ENCODE measurements at regions not wholly inside any gene's neighbourhood (a gene's known extent, or its start where the extent isn't known, plus 50 kb on each side); places are given as distances from the start of the nearest gene placed in this dataset.

- H3K4me3 ChIP-seq (ENCODE audit: low read depth, low read length): no peak overlapping the region
- in situ Hi-C loops (cut with HindIII; ENCODE audit: low sequenced_read_pairs): no loop called here
- no peak for DNase-seq (ENCODE audit: low read depth, low spot score)
- TF ChIP-seq, protein P1, sequence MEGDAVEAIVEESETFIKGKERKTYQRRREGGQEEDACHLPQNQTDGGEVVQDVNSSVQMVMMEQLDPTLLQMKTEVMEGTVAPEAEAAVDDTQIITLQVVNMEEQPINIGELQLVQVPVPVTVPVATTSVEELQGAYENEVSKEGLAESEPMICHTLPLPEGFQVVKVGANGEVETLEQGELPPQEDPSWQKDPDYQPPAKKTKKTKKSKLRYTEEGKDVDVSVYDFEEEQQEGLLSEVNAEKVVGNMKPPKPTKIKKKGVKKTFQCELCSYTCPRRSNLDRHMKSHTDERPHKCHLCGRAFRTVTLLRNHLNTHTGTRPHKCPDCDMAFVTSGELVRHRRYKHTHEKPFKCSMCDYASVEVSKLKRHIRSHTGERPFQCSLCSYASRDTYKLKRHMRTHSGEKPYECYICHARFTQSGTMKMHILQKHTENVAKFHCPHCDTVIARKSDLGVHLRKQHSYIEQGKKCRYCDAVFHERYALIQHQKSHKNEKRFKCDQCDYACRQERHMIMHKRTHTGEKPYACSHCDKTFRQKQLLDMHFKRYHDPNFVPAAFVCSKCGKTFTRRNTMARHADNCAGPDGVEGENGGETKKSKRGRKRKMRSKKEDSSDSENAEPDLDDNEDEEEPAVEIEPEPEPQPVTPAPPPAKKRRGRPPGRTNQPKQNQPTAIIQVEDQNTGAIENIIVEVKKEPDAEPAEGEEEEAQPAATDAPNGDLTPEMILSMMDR (IDR thresholded peaks at IDR 0.05; ENCODE audit: low read depth, low read length): no peak
Measured at GRCh38 chr13:80284290-80284689, 56.6 kb downstream of the SPRY2 start.

GRCh38 chr13:80278706-80279105, 62.2 kb downstream of the SPRY2 start:
- in situ Hi-C loops (cut with HindIII; ENCODE audit: low sequenced_read_pairs): no loop called here
- H3K4me3 ChIP-seq (ENCODE audit: low read depth, low read length): no peak overlapping the region
- TF ChIP-seq, protein P1 (IDR thresholded peaks at IDR 0.05; ENCODE audit: low read depth, low read length): no peak
- no peak for DNase-seq (ENCODE audit: low read depth, low spot score)

DNA sequence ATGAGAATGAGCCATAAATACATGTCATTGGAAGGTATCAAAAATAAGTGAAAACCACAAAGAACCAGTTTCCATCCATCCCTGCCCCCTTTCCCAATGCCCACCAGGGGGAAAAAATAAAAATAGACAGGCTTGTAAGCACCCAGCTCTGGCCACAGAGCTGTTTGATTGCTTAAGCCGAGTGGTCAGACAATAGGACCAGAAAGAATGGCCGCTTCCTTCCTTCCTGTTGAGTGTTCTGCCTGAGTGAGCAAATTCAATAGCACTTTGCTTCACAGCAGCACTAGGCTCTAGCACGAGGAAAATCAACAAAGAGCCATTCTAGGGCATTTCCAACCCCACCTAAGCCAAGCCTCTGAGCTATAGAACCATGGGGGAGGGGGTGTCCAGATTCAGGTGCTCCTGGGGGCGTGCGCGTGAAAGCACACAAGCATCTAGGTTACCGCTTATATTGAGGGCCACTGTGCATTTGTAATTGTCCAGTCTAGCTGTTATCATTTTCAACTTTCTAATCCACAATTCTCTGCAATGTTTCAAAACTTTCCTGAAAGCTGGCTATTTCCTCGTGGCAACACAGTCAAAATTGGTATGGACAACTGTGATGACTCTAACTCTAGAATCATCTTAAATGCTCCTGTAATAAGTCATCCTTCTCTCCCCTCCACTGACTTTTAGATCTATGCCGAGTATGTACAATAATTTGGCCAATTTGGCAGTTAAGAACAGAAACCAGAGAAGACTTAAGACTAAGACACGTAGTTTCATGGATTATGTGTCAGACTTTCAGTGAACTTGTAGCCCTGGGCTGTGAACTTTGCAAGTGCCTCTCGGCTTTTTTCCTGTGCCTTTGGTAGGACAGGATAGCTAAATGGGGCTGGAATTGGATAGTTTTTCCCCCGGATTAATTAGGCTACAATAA, 64.3 kb downstream of the SPRY2 start:
- TF ChIP-seq, protein P1 (IDR thresholded peaks at IDR 0.05; ENCODE audit: low read depth, low read length): no peak
- DNase-seq (ENCODE audit: low read depth, low spot score): peak; percentile 23
- no peak overlapping the region for H3K4me3 ChIP-seq (ENCODE audit: low read depth, low read length)
- in situ Hi-C loops (cut with HindIII; ENCODE audit: low sequenced_read_pairs): no loop called here

GRCh38 chr13:80274643-80275042, 66.3 kb downstream of the SPRY2 start:
- no peak for DNase-seq (ENCODE audit: low read depth, low spot score)
- H3K4me3 ChIP-seq (ENCODE audit: low read depth, low read length): no peak overlapping the region
- in situ Hi-C loops (cut with HindIII; ENCODE audit: low sequenced_read_pairs): no loop called here

DNA sequence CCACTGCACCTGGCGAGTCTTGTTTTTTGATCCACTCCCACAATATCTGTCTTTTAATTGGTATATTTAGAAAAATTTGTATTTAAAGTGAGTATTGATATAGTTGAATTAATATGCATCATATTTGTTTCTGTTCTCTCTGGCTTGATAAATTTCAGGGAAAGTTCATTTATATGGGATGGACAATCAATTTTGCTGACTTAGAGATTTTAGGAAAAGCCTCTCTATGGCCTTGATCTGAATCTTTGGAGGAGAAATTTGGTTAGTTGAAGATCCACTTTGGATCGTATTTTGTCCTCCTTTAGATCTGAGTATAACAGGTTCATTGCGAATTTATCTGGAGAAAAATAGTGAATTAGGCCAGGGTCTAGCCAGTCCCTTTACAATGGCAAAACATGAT, 67.2 kb downstream of the SPRY2 start:
- TF ChIP-seq, protein P1 (IDR thresholded peaks at IDR 0.05; ENCODE audit: low read depth, low read length): no peak
- in situ Hi-C loops (cut with HindIII; ENCODE audit: low sequenced_read_pairs): no loop called here
- H3K4me3 ChIP-seq (ENCODE audit: low read depth, low read length): no peak overlapping the region
- DNase-seq (ENCODE audit: low read depth, low spot score): no peak

More at GRCh38 chr13:80274643-80275042, 66.3 kb downstream of the SPRY2 start:
- TF ChIP-seq, protein P1 (IDR thresholded peaks at IDR 0.05; ENCODE audit: low read depth, low read length): no peak

DNA sequence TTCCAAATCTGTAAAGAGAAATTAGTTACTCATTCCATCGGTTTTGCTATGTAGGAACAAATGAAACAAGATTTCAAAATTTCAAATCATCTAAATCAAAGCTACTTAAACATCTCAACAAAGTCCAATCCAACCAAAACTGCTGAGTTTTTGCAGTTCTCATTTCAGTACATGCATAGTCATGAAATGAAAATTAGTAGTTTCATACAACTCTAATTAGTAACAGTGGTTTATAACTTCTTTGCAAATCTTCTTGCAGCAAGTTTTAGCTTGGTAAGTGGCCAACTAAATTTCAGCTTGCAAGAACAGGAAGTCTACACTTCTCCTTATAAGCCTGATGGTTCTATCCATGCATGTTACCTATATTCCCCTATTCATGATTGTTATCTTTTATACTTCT, 75.6 kb downstream of the SPRY2 start:
- in situ Hi-C loops (cut with HindIII; ENCODE audit: low sequenced_read_pairs): no loop called here
- TF ChIP-seq, protein P1 (IDR thresholded peaks at IDR 0.05; ENCODE audit: low read depth, low read length): no peak
- H3K4me3 ChIP-seq (ENCODE audit: low read depth, low read length): no peak overlapping the region
- DNase-seq (ENCODE audit: low read depth, low spot score): no peak

All from astrocyte of the spinal cord (primary cell).